ENCODE measurements at regions not wholly inside any gene's neighbourhood (a gene's known extent, or its start where the extent isn't known, plus 50 kb on each side); places are given as distances from the start of the nearest gene placed in this dataset.

DNA sequence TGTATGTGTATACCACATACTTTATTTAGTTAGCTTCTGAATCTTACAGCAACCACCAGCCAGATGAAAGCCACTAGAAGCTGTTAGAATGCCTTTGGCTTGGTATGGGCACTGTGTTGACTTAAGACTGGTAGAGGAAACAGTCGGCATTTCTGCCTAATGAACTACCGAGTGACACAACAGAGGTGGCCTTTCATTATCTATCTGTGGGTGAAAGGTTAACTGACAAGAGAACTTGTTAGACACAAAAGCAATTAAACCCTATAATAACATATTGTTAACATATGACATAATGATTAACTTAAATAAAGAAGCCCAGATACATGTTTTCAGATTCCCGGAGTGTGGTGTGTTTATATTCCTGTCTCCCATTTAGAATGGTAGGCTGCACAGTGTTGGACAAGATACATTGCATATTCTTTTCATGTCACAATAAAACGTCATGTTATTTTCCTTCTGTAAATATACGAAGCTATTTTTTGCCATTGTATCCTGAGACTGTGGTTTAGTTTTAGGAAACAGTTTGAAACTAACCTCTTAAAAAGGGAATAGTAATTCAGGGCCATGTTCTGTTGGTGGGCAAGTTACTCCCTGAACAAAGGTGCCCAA lies 181.5 kb downstream of the SLIT2 start:
- TF ChIP-seq, protein P1, sequence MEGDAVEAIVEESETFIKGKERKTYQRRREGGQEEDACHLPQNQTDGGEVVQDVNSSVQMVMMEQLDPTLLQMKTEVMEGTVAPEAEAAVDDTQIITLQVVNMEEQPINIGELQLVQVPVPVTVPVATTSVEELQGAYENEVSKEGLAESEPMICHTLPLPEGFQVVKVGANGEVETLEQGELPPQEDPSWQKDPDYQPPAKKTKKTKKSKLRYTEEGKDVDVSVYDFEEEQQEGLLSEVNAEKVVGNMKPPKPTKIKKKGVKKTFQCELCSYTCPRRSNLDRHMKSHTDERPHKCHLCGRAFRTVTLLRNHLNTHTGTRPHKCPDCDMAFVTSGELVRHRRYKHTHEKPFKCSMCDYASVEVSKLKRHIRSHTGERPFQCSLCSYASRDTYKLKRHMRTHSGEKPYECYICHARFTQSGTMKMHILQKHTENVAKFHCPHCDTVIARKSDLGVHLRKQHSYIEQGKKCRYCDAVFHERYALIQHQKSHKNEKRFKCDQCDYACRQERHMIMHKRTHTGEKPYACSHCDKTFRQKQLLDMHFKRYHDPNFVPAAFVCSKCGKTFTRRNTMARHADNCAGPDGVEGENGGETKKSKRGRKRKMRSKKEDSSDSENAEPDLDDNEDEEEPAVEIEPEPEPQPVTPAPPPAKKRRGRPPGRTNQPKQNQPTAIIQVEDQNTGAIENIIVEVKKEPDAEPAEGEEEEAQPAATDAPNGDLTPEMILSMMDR (IDR thresholded peaks at IDR 0.05) = no peak
- no peak for TF ChIP-seq POLR2A (IDR thresholded peaks at IDR 0.05)
